ENCODE measurements at regions not wholly inside any gene's neighbourhood (a gene's known extent, or its start where the extent isn't known, plus 50 kb on each side); places are given as distances from the start of the nearest gene placed in this dataset.
"Not testable (repeated sequence)": the region's sequence is repeated elsewhere in the genome, so short reads cannot be mapped to it uniquely, and the experiment has no call there.

DNA sequence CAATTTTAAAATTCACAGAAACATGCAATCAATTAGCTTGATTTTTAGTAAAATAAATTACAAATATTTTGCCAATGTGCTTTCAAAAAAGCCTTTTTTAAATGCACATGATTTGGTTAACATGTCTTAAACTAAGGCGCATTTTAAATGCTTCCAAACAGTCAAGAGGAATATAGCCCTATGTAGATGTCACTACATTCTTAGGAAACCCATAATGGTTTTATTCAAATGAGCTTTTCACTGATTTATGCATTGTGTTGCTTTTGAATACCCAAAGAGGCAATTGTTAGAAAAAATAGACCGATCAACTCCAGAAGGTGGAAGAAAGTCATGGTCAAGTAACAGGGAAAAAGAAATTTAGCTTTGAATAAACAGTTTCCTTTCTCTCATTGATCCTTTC is 366.9 kb upstream of the PPP2R3A start:
- Mint-ChIP-seq H3K27ac (no peak overlapping the region), H3K9me3 (no peaks in the 10 kb centered on the region), H3K36me3 (ENCODE audit: low read depth) (no peaks in the 10 kb centered on the region), H3K4me1 (ENCODE audit: low read depth) (no peaks in the 10 kb centered on the region), H3K27me3 (ENCODE audit: low read depth) (no peaks in the 10 kb centered on the region), H3K4me3 (ENCODE audit: low read depth) (no peak overlapping the region)
- no peak for DNase-seq (ENCODE audit: low spot score)
- intact Hi-C loops (cut with micrococcal nuclease) = no loop called here

DNA sequence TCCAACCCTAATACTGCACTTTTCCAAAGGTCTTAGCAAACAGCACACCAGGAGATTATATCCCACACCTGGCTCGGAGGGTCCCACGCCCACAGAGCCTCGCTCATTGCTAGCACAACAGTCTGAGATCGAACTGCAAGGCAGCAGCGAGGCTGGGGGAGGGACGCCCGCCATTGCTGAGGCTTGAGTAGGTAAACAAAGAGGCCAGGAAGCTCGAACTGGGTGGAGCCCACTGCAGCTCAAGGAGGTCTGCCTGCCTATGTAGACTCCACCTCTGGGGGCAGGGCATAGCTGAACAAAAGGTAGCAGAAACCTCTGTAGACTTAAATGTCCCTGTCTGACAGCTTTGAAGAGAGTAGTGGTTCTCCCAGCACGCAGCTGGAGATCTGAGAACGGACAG is 361.0 kb upstream of the PPP2R3A start:
- H3K9me3 Mint-ChIP-seq = peaks cover 12% of the 10 kb centered on the region
- intact Hi-C loops (cut with micrococcal nuclease); H3K27me3 Mint-ChIP-seq (ENCODE audit: low read depth); DNase-seq (ENCODE audit: low spot score); H3K4me1 Mint-ChIP-seq (ENCODE audit: low read depth); H3K4me3 Mint-ChIP-seq (ENCODE audit: low read depth); H3K27ac Mint-ChIP-seq; H3K36me3 Mint-ChIP-seq (ENCODE audit: low read depth): not testable (repeated sequence)

- Mint-ChIP-seq H3K4me3 (ENCODE audit: low read depth) (no peak overlapping the region), H3K36me3 (ENCODE audit: low read depth) (no peaks in the 10 kb centered on the region), H3K27ac (no peak overlapping the region), H3K9me3 (no peaks in the 10 kb centered on the region), H3K4me1 (ENCODE audit: low read depth) (no peaks in the 10 kb centered on the region), H3K27me3 (ENCODE audit: low read depth) (no peaks in the 10 kb centered on the region)
- DNase-seq (ENCODE audit: low spot score) = no peak
- intact Hi-C loops (cut with micrococcal nuclease) = no loop called here
Measured at GRCh38 chr3:135618123-135618522, 347.4 kb upstream of the PPP2R3A start.

DNA sequence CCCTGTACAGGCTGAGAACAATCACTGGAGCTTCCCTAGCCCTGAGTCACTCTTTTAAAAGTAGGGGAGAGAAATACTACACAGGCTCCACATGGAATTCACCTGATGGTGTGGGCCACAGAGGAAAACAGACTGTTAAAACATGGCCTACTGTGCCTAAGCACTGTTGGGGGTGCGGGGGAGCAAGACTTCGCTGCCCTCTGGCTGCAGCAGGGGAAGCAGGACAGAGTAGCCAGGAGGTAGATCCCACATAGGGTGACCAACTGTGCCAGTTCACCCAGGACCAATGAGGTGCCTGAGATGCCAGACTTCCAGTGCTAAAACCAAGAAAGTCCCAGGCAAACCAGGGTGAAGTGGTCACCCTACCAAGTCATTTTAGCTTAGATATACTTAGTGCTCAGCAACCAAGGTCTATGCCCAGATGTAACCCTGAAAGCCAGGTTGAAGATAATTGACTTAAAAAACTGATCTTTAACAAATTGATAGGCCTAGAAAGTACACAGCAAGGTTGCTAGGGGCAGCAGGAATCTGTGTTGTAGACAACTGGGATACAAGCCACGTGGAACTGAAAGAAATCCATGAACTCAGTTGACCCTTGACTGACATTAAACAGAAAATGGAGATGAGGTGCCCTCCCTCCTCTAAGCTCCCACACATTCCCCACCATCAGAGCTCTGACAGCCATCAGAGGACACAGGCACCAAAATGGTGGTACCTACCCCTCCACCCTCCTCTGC is 344.2 kb upstream of the PPP2R3A start:
- no peak for DNase-seq (ENCODE audit: low spot score)
- intact Hi-C loops (cut with micrococcal nuclease) = no loop called here
- Mint-ChIP-seq H3K4me3 (ENCODE audit: low read depth) (no peak overlapping the region), H3K4me1 (ENCODE audit: low read depth) (no peaks in the 10 kb centered on the region), H3K36me3 (ENCODE audit: low read depth) (no peaks in the 10 kb centered on the region), H3K9me3 (no peaks in the 10 kb centered on the region), H3K27me3 (ENCODE audit: low read depth) (no peaks in the 10 kb centered on the region), H3K27ac (no peak overlapping the region)

GRCh38 chr3:135622215-135622614 is 343.3 kb upstream of the PPP2R3A start:
- Mint-ChIP-seq H3K9me3 (no peaks in the 10 kb centered on the region), H3K4me3 (ENCODE audit: low read depth) (no peak overlapping the region), H3K36me3 (ENCODE audit: low read depth) (no peaks in the 10 kb centered on the region), H3K27ac (no peak overlapping the region), H3K4me1 (ENCODE audit: low read depth) (no peaks in the 10 kb centered on the region), H3K27me3 (ENCODE audit: low read depth) (no peaks in the 10 kb centered on the region)
- intact Hi-C loops (cut with micrococcal nuclease) = no loop called here
- no peak for DNase-seq (ENCODE audit: low spot score)

DNA sequence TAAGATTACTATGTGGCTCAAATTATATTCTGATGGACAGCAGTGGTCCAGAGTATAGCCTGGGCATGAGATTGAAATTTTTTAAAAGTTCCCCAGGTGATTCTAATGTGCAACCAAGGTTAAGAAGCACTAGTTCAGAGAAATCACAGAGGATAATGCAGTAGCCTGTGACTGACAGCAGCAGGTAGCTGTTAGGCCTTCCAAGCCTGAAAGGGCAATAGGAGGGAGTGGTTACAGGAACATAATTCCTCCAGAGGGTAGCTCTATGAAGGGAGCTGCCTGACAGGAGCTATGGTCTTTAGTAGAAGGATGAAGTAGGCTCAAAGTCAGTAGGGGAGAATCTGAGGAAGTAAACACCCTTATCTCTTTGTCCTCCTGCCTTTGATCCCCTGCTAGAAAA is 342.9 kb upstream of the PPP2R3A start:
- H3K27ac Mint-ChIP-seq = no peak overlapping the region
- H3K36me3 Mint-ChIP-seq (ENCODE audit: low read depth) = no peaks in the 10 kb centered on the region
- no peaks in the 10 kb centered on the region for H3K27me3 Mint-ChIP-seq (ENCODE audit: low read depth)
- no peaks in the 10 kb centered on the region for H3K9me3 Mint-ChIP-seq
- H3K4me1 Mint-ChIP-seq (ENCODE audit: low read depth) = no peaks in the 10 kb centered on the region
- intact Hi-C loops (cut with micrococcal nuclease) = no loop called here
- no peak overlapping the region for H3K4me3 Mint-ChIP-seq (ENCODE audit: low read depth)
- DNase-seq (ENCODE audit: low spot score) = no peak

GRCh38 chr3:135623558-135623957 is 342.0 kb upstream of the PPP2R3A start:
- no peaks in the 10 kb centered on the region for H3K4me1 Mint-ChIP-seq (ENCODE audit: low read depth)
- H3K9me3 Mint-ChIP-seq = no peaks in the 10 kb centered on the region
- no peak overlapping the region for H3K27ac Mint-ChIP-seq
- DNase-seq (ENCODE audit: low spot score) = no peak
- intact Hi-C loops (cut with micrococcal nuclease) = no loop called here
- no peaks in the 10 kb centered on the region for H3K27me3 Mint-ChIP-seq (ENCODE audit: low read depth)
- no peak overlapping the region for H3K4me3 Mint-ChIP-seq (ENCODE audit: low read depth)
- no peaks in the 10 kb centered on the region for H3K36me3 Mint-ChIP-seq (ENCODE audit: low read depth)

GRCh38 chr3:135627057-135627456 is 338.5 kb upstream of the PPP2R3A start:
- H3K36me3 Mint-ChIP-seq (ENCODE audit: low read depth) = no peaks in the 10 kb centered on the region
- intact Hi-C loops (cut with micrococcal nuclease) = no loop called here
- no peaks in the 10 kb centered on the region for H3K4me1 Mint-ChIP-seq (ENCODE audit: low read depth)
- no peaks in the 10 kb centered on the region for H3K9me3 Mint-ChIP-seq
- H3K27me3 Mint-ChIP-seq (ENCODE audit: low read depth) = no peaks in the 10 kb centered on the region
- no peak overlapping the region for H3K4me3 Mint-ChIP-seq (ENCODE audit: low read depth)
- DNase-seq (ENCODE audit: low spot score) = no peak
- H3K27ac Mint-ChIP-seq = no peak overlapping the region

- H3K4me1 Mint-ChIP-seq (ENCODE audit: low read depth) = no peaks in the 10 kb centered on the region
- H3K36me3 Mint-ChIP-seq (ENCODE audit: low read depth) = no peaks in the 10 kb centered on the region
- no peaks in the 10 kb centered on the region for H3K27me3 Mint-ChIP-seq (ENCODE audit: low read depth)
- H3K27ac Mint-ChIP-seq = no peak overlapping the region
- intact Hi-C loops (cut with micrococcal nuclease) = no loop called here
- no peaks in the 10 kb centered on the region for H3K9me3 Mint-ChIP-seq
- H3K4me3 Mint-ChIP-seq (ENCODE audit: low read depth) = no peak overlapping the region
- DNase-seq (ENCODE audit: low spot score) = no peak
Measured at GRCh38 chr3:135629701-135630408, 335.7 kb upstream of the PPP2R3A start.

DNA sequence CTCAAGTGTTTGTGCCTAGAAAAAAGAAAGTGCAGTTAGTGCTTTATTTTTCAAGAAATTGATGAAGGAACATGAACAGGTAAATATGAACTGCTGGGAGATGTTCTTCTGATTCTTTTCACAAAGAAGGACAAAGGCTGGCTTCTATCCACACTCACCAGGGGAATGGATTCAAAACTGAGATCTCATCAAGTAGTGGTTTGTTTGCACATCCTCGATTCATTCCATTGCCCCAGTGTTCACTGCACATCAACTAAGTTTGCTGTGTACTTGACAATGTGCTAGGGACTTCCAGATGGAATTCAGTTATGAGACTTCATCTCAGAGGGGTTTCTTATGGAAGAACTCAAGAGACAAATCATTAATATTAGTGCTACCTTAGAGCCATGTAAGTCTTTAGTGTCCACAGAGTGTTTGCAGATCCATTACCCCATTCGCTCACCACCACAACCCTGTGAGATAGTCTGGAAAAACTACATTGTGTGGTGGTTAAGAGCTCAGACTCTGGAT is 332.9 kb upstream of the PPP2R3A start:
- no peak overlapping the region for H3K4me3 Mint-ChIP-seq (ENCODE audit: low read depth)
- intact Hi-C loops (cut with micrococcal nuclease) = no loop called here
- H3K27ac Mint-ChIP-seq = no peak overlapping the region

DNA sequence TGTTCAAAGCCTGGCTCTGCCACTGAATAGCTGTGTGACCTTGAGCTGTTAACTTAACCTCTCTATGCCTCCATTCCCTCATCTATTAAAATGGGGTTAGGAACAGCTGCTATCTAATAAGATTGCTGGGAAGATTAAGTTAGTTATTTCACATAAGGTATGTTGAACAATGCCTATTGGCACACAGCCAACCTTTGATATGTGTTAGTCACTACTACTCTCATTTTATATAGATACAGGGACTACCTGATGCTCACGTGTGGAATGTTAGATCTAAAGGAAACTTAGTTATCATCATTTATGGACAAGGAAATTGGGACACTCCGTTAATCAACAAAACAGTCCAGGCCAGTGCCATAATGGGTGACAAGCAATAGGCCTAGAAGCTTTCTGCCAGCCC is 332.4 kb upstream of the PPP2R3A start:
- intact Hi-C loops (cut with micrococcal nuclease) = no loop called here
- H3K4me3 Mint-ChIP-seq (ENCODE audit: low read depth) = no peak overlapping the region
- no peak overlapping the region for H3K27ac Mint-ChIP-seq
- no peak for DNase-seq (ENCODE audit: low spot score)
- no peaks in the 10 kb centered on the region for H3K27me3 Mint-ChIP-seq (ENCODE audit: low read depth)
- no peaks in the 10 kb centered on the region for H3K9me3 Mint-ChIP-seq
- no peaks in the 10 kb centered on the region for H3K36me3 Mint-ChIP-seq (ENCODE audit: low read depth)
- H3K4me1 Mint-ChIP-seq (ENCODE audit: low read depth) = no peaks in the 10 kb centered on the region

More for the DNA sequence above, 332.9 kb upstream of the PPP2R3A start:
- H3K9me3 Mint-ChIP-seq = no peaks in the 10 kb centered on the region
- no peaks in the 10 kb centered on the region for H3K27me3 Mint-ChIP-seq (ENCODE audit: low read depth)
- no peaks in the 10 kb centered on the region for H3K36me3 Mint-ChIP-seq (ENCODE audit: low read depth)
- H3K4me1 Mint-ChIP-seq (ENCODE audit: low read depth) = no peaks in the 10 kb centered on the region
- no peak for DNase-seq (ENCODE audit: low spot score)

DNA sequence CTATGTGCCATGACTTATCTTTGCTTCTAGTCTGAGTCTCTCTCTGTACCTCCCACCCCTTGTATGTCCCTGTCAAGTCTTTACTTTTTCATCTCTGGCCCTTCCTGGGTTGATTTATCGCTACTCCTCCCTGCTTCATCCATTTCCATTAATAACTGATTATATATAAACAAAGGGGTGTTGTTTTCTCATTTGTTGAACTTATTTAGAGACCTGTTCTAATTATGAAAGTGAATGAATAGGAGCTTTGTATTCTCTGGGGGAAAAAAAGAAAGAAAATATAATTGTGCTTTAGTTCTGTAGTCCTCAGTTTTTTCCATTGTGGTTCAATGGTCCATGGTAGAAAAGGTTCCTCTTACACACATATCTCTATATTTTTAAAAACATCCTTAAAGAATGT is 328.9 kb upstream of the PPP2R3A start:
- intact Hi-C loops (cut with micrococcal nuclease) = no loop called here
- no peak overlapping the region for H3K27ac Mint-ChIP-seq
- H3K36me3 Mint-ChIP-seq (ENCODE audit: low read depth) = no peaks in the 10 kb centered on the region
- H3K4me1 Mint-ChIP-seq (ENCODE audit: low read depth) = no peaks in the 10 kb centered on the region
- no peak for DNase-seq (ENCODE audit: low spot score)
- H3K9me3 Mint-ChIP-seq = no peaks in the 10 kb centered on the region
- no peaks in the 10 kb centered on the region for H3K27me3 Mint-ChIP-seq (ENCODE audit: low read depth)
- no peak overlapping the region for H3K4me3 Mint-ChIP-seq (ENCODE audit: low read depth)

DNA sequence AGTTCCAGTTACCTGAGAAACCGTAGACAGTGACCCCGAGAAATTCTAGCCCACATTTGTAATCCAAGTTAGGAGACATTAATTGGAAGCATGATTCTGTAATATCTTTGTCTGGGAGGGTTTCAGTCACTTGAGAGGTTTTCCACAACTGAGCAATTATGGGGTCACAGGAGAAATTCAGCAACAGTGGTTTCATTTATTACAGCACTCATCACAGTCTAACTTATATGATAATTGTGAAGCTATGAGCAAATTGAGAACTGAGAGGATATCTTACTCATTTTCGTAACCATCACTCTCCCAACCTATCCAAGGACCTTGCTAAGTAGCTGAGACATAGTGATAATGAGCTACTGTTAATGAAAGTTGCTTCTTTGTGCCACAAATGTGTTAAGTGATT is 328.5 kb upstream of the PPP2R3A start:
- no peaks in the 10 kb centered on the region for H3K36me3 Mint-ChIP-seq (ENCODE audit: low read depth)
- no peak overlapping the region for H3K4me3 Mint-ChIP-seq (ENCODE audit: low read depth)
- DNase-seq (ENCODE audit: low spot score) = no peak
- H3K9me3 Mint-ChIP-seq = no peaks in the 10 kb centered on the region
- H3K4me1 Mint-ChIP-seq (ENCODE audit: low read depth) = no peaks in the 10 kb centered on the region
- no peaks in the 10 kb centered on the region for H3K27me3 Mint-ChIP-seq (ENCODE audit: low read depth)
- H3K27ac Mint-ChIP-seq = no peak overlapping the region
- intact Hi-C loops (cut with micrococcal nuclease) = no loop called here

All from activated T-helper 2 cell treated with anti-CD3 and anti-CD28 coated beads, Interferon-gamma antibody, Interleukin-2, Interleukin-4, amounts not matched to agents 10 μg/mL and 5 μg/mL and 100 μg/mL, durations not matched to agents 14 hours and 24 hours and 36 hours (primary cell).